ENCODE measurements at regions not wholly inside any gene's neighbourhood (a gene's known extent, or its start where the extent isn't known, plus 50 kb on each side); places are given as distances from the start of the nearest gene placed in this dataset.

DNA sequence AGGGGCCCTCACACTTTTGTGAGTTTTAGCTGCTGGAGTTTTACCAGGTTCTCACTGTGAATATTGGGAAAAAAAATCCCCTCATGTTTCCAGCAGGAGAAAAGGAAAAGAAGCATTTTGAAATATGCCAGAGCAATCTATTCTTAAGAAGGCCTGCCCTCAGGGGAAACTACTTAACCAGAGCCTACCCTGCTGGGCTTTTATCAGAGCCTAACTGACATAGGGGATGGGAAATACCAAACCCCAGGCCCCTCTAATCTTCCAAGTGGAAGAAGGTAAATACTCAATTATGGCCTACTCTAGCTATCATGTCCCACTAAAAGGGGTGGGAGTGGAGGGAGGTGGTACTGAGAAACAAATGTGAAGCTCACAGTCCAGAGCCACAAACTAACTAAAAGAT lies 68.7 kb upstream of the NMNAT3 start:
- TF ChIP-seq FOXP2 (optimal IDR thresholded peaks at IDR 0.05; ENCODE audit: borderline replicate concordance, extremely low read depth, extremely low read length, insufficient read depth), result no peak
- no peak for TF ChIP-seq POLR2AphosphoS5 (IDR thresholded peaks at IDR 0.05; ENCODE audit: low read depth, low read length)
- TF ChIP-seq, protein P1, sequence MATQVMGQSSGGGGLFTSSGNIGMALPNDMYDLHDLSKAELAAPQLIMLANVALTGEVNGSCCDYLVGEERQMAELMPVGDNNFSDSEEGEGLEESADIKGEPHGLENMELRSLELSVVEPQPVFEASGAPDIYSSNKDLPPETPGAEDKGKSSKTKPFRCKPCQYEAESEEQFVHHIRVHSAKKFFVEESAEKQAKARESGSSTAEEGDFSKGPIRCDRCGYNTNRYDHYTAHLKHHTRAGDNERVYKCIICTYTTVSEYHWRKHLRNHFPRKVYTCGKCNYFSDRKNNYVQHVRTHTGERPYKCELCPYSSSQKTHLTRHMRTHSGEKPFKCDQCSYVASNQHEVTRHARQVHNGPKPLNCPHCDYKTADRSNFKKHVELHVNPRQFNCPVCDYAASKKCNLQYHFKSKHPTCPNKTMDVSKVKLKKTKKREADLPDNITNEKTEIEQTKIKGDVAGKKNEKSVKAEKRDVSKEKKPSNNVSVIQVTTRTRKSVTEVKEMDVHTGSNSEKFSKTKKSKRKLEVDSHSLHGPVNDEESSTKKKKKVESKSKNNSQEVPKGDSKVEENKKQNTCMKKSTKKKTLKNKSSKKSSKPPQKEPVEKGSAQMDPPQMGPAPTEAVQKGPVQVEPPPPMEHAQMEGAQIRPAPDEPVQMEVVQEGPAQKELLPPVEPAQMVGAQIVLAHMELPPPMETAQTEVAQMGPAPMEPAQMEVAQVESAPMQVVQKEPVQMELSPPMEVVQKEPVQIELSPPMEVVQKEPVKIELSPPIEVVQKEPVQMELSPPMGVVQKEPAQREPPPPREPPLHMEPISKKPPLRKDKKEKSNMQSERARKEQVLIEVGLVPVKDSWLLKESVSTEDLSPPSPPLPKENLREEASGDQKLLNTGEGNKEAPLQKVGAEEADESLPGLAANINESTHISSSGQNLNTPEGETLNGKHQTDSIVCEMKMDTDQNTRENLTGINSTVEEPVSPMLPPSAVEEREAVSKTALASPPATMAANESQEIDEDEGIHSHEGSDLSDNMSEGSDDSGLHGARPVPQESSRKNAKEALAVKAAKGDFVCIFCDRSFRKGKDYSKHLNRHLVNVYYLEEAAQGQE (IDR thresholded peaks at IDR 0.05; ENCODE audit: insufficient read depth in 1 of 2, low read depth in 2 of 2, low read length in 2 of 2), result no peak

Data from PFSK-1 (cell line).